Neuronal stem cell (in vitro differentiated cells): ENCODE measurements at regions not wholly inside any gene's neighbourhood (a gene's known extent, or its start where the extent isn't known, plus 50 kb on each side); places are given as distances from the start of the nearest gene placed in this dataset.

Experiments
- DNase-seq: peaks from one replicate; pipeline ENCODE4 v3.0.0-alpha.2; 2013; ENCODE audit warnings: low spot score
- H2AFZ ChIP-seq: one replicate; pipeline ENCODE4 v1.6.1; 2013; ENCODE audit warnings: mild to moderate bottlenecking, low read length, inconsistent platforms
- H2AK5ac ChIP-seq: 2 replicates; pipeline ENCODE4 v1.6.1; 2013; ENCODE audit warnings: low read depth, mild to moderate bottlenecking, inconsistent platforms, low read length, moderate library complexity, mixed read lengths
- H2BK120ac ChIP-seq: 2 replicates; pipeline ENCODE4 v1.6.1; 2013; ENCODE audit warnings: low read depth, mild to moderate bottlenecking, inconsistent platforms, low read length, moderate library complexity, mixed read lengths
- H2BK12ac ChIP-seq: one replicate; pipeline ENCODE4 v1.6.1; 2013; ENCODE audit warnings: low read length, inconsistent platforms
- H2BK15ac ChIP-seq: 2 replicates; pipeline ENCODE4 v1.6.1; 2013; ENCODE audit warnings: mild to moderate bottlenecking, low read length, inconsistent platforms, mixed read lengths
- H2BK5ac ChIP-seq: one replicate; pipeline ENCODE4 v1.6.1; 2013; ENCODE audit warnings: inconsistent platforms, mild to moderate bottlenecking, low read length, moderate library complexity
- H3K14ac ChIP-seq: one replicate; pipeline ENCODE4 v1.6.1; 2013; ENCODE audit warnings: low read length, inconsistent platforms
- H3K18ac ChIP-seq: 2 replicates; pipeline ENCODE4 v1.6.1; 2013; ENCODE audit warnings: low read length, inconsistent platforms
- H3K23ac ChIP-seq: 2 replicates; pipeline ENCODE4 v1.6.1; 2013; ENCODE audit warnings: low read depth, mild to moderate bottlenecking, mixed read lengths, low read length, inconsistent platforms; ENCODE audit not compliant: poor library complexity
- H3K27ac ChIP-seq: replicated peaks from 3 replicates; pipeline ENCODE4 v1.5.1; 2013; ENCODE audit warnings: low read length, inconsistent platforms
- H3K27me3 ChIP-seq, 3 experiments: 2 replicates each; pipeline ENCODE4 v1.6.1; 2013; ENCODE audit warnings: low read length in 3 of 3, mild to moderate bottlenecking in 2 of 3, inconsistent platforms in 1 of 3, low read depth in 1 of 3, mixed read lengths in 1 of 3, moderate library complexity in 1 of 3; ENCODE audit not compliant: control insufficient read depth in 3 of 3, insufficient read depth in 3 of 3
- H3K36me3 ChIP-seq, 2 donors: replicated peaks in 1 of 2; 2 replicates each; pipeline ENCODE4 v1.6.1; 2013; ENCODE audit warnings: low read length in 2 of 2; ENCODE audit not compliant: control insufficient read depth in 2 of 2, insufficient read depth in 2 of 2
- H3K4ac ChIP-seq: 2 replicates; pipeline ENCODE4 v1.6.1; 2013; ENCODE audit warnings: inconsistent platforms, mild to moderate bottlenecking, low read length, moderate library complexity
- H3K4me1 ChIP-seq, 2 donors: 1 replicate in 1 of 2; 2 replicates in 1 of 2; pipeline ENCODE4 v1.6.1; 2013; ENCODE audit warnings: low read length in 2 of 2, low read depth in 1 of 2; ENCODE audit not compliant: control insufficient read depth in 2 of 2, insufficient read depth in 1 of 2
- H3K4me2 ChIP-seq: one replicate; pipeline ENCODE4 v1.6.1; 2013; ENCODE audit warnings: mild to moderate bottlenecking, low read length, inconsistent platforms; ENCODE audit not compliant: insufficient read depth, poor library complexity, severe bottlenecking
- H3K4me3 ChIP-seq, 2 donors: 2 replicates each; pipeline ENCODE4 v1.5.1; 2013; ENCODE audit warnings: low read length in 2 of 2, mild to moderate bottlenecking in 2 of 2, inconsistent platforms in 1 of 2, moderate library complexity in 1 of 2
- H3K79me1 ChIP-seq: one replicate; pipeline ENCODE4 v1.6.1; 2013; ENCODE audit warnings: low read depth, mild to moderate bottlenecking, inconsistent platforms, low read length, moderate library complexity
- H3K9ac ChIP-seq: one replicate; pipeline ENCODE4 v1.6.1; 2013; ENCODE audit warnings: mild to moderate bottlenecking, low read depth, low read length, inconsistent platforms; ENCODE audit not compliant: poor library complexity
- H3K9me3 ChIP-seq, 2 donors: replicated peaks in 1 of 2; 2 replicates each; pipeline versions ENCODE3 to v1.6.1; 2013; ENCODE audit warnings: low read length in 2 of 2, mild to moderate bottlenecking in 2 of 2, inconsistent platforms in 1 of 2, low read depth in 1 of 2, mixed read lengths in 1 of 2, moderate library complexity in 1 of 2; ENCODE audit not compliant: control insufficient read depth in 2 of 2, insufficient read depth in 1 of 2
- H4K8ac ChIP-seq: one replicate; pipeline ENCODE4 v1.6.1; 2013; ENCODE audit warnings: low read depth, mild to moderate bottlenecking, inconsistent platforms, low read length, moderate library complexity
- H4K91ac ChIP-seq: one replicate; pipeline ENCODE4 v1.6.1; 2013; ENCODE audit warnings: low read length, low read depth, mild to moderate bottlenecking, inconsistent platforms; ENCODE audit not compliant: poor library complexity
- WGBS, 2 donors: extraction: QIAGEN DNeasy Blood & Tissue Kit; methylation state at CpG; one replicate each; pipeline ENCODE4 v1.1.7; 2013; ENCODE audit warnings: missing lambda C conversion rate in 2 of 2, mixed read lengths in 1 of 2; ENCODE audit not compliant: insufficient read length in 2 of 2, insufficient replicate concordance in 1 of 2; ENCODE audit errors: extremely low coverage in 2 of 2; 5-methylcytosine and 5-hydroxymethylcytosine counted together

DNA sequence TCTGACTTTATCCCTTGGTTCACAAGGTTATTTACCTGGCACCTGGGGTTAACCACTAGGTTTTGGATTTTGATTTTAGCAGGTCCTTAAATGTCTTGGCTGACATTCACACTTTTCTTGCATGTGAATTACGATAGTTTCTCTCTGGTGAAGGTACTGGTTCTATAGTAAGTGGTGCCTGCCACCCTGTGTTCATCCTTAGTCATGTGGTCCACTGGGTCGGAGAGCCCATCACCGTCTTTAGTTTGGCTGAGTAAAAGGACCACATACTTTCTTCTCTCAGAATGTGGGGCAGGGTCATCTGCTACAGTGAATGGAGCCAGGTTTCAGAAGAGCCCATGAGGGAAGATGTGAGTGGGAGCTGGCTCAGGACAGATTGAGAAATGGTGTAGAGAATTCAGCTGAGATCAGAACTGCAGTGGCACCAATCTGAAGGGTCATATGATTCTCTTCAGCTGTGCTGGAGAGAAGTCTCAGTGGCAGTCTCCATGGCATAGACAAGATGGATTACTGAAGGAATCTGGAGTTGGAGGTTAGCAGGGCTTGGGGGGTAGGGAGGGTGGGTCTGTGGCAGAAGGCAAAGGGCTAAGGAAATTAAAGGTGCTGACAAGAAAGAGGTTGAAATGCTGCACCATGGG lies 310.4 kb downstream of the GPAT3 start:
- no CpG with 5 or more reads among the region's 3 CpGs for WGBS, 2 donors
- no peak overlapping the region for H3K23ac ChIP-seq
- no peak for DNase-seq

GRCh38 chr4:83839615-83840014 lies 303.7 kb downstream of the GPAT3 start:
- no peaks in the 10 kb centered on the region for H3K36me3 ChIP-seq
- H2BK5ac ChIP-seq, result no peak overlapping the region
- DNase-seq, result no peak
- H3K14ac ChIP-seq, result no peak overlapping the region
- H3K4ac ChIP-seq, result no peak overlapping the region
- no peaks in the 10 kb centered on the region for H3K9me3 ChIP-seq
- no peak overlapping the region for H2BK15ac ChIP-seq
- H2BK120ac ChIP-seq, result no peak overlapping the region
- no peak overlapping the region for H3K4me2 ChIP-seq
- WGBS, 2 donors, result no CpG with 5 or more reads among the region's 2 CpGs
- H3K27ac ChIP-seq, result no peak overlapping the region
- H3K27me3 ChIP-seq, result peaks cover 0 to 14% (median 2%) of the 10 kb centered on the region in 3 experiments
- H3K9ac ChIP-seq, result no peak overlapping the region
- no peaks in the 10 kb centered on the region for H3K4me1 ChIP-seq
- H3K4me3 ChIP-seq, result no peak overlapping the region
- no peak overlapping the region for H2AFZ ChIP-seq
- no peaks in the 10 kb centered on the region for H3K79me1 ChIP-seq
- no peak overlapping the region for H4K91ac ChIP-seq
- no peak overlapping the region for H2AK5ac ChIP-seq
- no peak overlapping the region for H4K8ac ChIP-seq
- no peak overlapping the region for H3K23ac ChIP-seq
- no peak overlapping the region for H3K18ac ChIP-seq
- no peak overlapping the region for H2BK12ac ChIP-seq

More for the DNA sequence above, 310.4 kb downstream of the GPAT3 start:
- no peak overlapping the region for H2BK5ac ChIP-seq
- H3K4me3 ChIP-seq, result no peak overlapping the region
- no peak overlapping the region for H3K9ac ChIP-seq
- H3K4me2 ChIP-seq, result no peak overlapping the region
- H3K14ac ChIP-seq, result no peak overlapping the region
- no peak overlapping the region for H3K4ac ChIP-seq
- no peaks in the 10 kb centered on the region for H3K9me3 ChIP-seq
- H4K91ac ChIP-seq, result no peak overlapping the region
- H2BK15ac ChIP-seq, result no peak overlapping the region
- no peak overlapping the region for H2BK12ac ChIP-seq
- no peak overlapping the region for H3K27ac ChIP-seq
- no peaks in the 10 kb centered on the region for H3K79me1 ChIP-seq
- H2AFZ ChIP-seq, result no peak overlapping the region
- H3K27me3 ChIP-seq, result peaks cover 0 to 24% (median 2%) of the 10 kb centered on the region in 3 experiments
- H2BK120ac ChIP-seq, result no peak overlapping the region
- peaks cover 0 to 2% of the 10 kb centered on the region in 2 donors for H3K4me1 ChIP-seq
- H3K18ac ChIP-seq, result no peak overlapping the region
- no peak overlapping the region for H4K8ac ChIP-seq
- H2AK5ac ChIP-seq, result no peak overlapping the region
- no peaks in the 10 kb centered on the region for H3K36me3 ChIP-seq

DNA sequence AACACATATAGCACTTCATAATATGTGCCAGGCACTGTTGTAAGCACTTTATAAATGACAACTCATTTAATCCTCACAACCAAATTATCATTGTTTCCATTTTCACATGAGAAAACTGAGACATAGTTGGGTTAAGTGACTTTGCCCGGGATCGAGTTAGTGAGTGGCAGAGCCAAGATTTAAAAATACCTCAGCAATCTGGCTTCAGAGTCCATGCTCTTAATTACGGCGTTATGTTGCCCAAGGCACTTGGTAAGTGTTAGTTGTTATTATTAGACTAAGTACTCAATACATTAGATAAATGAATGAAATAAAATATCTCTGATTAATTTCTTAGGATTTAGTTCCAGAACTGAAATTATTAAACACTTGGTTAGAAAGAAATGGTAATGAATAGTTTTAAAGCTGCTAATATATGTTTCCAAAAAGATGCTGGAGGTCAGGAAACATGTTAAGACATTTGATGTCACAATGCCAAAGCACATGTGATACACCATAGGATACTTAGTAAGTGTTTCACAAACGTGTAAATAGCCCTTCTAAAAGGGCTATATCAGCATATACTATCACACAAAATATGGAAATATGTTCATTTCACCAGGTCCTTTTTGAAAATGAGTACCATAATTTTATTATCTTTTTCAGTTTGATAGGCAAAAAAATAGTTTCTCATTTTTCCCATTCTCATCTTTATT lies 301.9 kb downstream of the GPAT3 start:
- Histone ChIP-seq H3K27me3 (peaks cover 0 to 2% (median 0%) of the 10 kb centered on the region in 3 experiments), H3K4ac (no peak overlapping the region), H3K79me1 (no peaks in the 10 kb centered on the region), H3K4me3 (no peak overlapping the region), H4K8ac (no peak overlapping the region), H3K36me3 (no peaks in the 10 kb centered on the region), H2AFZ (no peak overlapping the region), H2BK120ac (no peak overlapping the region), H3K4me2 (no peak overlapping the region), H3K23ac (no peak overlapping the region), H3K4me1 (no peaks in the 10 kb centered on the region), H3K9me3 (no peaks in the 10 kb centered on the region), H3K9ac (no peak overlapping the region), H2AK5ac (no peak overlapping the region), H2BK12ac (no peak overlapping the region), H3K14ac (no peak overlapping the region), H4K91ac (no peak overlapping the region), H2BK15ac (no peak overlapping the region), H3K18ac (no peak overlapping the region), H2BK5ac (no peak overlapping the region), H3K27ac (no peak overlapping the region)
- WGBS, 2 donors, result no CpG with 5 or more reads among the region's 5 CpGs
- no peak for DNase-seq

- no peak overlapping the region for H3K18ac ChIP-seq
- H2AFZ ChIP-seq, result no peak overlapping the region
- H2BK15ac ChIP-seq, result no peak overlapping the region
- no peak overlapping the region for H3K4me2 ChIP-seq
- H3K4me3 ChIP-seq, result no peak overlapping the region
- no peaks in the 10 kb centered on the region for H3K9me3 ChIP-seq
- H3K36me3 ChIP-seq, result no peaks in the 10 kb centered on the region
- WGBS, 2 donors, result no CpG with 5 or more reads among the region's 2 CpGs
- H2AK5ac ChIP-seq, result no peak overlapping the region
- no peak overlapping the region for H3K23ac ChIP-seq
- no peak overlapping the region for H4K91ac ChIP-seq
- no peak overlapping the region for H3K27ac ChIP-seq
- H2BK12ac ChIP-seq, result no peak overlapping the region
- H2BK120ac ChIP-seq, result no peak overlapping the region
- DNase-seq, result no peak
- no peak overlapping the region for H3K4ac ChIP-seq
- no peaks in the 10 kb centered on the region for H3K79me1 ChIP-seq
- no peak overlapping the region for H3K9ac ChIP-seq
- H2BK5ac ChIP-seq, result no peak overlapping the region
- no peaks in the 10 kb centered on the region for H3K27me3 ChIP-seq
- H3K4me1 ChIP-seq, result peaks cover 0 to 4% of the 10 kb centered on the region in 2 donors
- no peak overlapping the region for H4K8ac ChIP-seq
- no peak overlapping the region for H3K14ac ChIP-seq
These were observed 298.0 kb downstream of the GPAT3 start for GRCh38 chr4:83833920-83834319.
